ENCODE measurements at regions not wholly inside any gene's neighbourhood (a gene's known extent, or its start where the extent isn't known, plus 50 kb on each side); places are given as distances from the start of the nearest gene placed in this dataset.

DNA sequence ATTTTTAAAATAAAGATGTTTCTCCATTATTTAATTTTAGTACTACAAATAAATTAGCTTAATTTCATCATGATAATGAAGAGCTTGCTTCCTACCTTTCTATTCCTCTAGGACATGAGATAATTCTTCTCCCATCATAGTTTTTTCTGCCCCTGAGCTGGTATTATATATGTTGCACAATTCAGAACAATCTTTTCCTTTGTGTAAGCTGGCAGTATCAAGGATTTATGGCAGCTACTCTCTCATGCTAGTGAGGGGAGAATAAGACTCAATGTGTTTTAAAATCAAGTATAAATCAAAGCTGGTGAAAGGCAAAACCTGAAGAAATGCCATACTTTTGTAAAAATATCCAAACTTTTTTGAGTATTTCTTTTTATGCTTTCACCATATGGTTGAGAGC is 1405.3 kb downstream of the SI start:
- Histone ChIP-seq H3K9me3 (ENCODE audit: control extremely low read depth in 1 of 3, control insufficient read depth in 2 of 3, insufficient read depth in 1 of 3, low read length in 2 of 3) (peaks cover 0 to 4% (median 0%) of the 10 kb centered on the region in 3 donors), H3K4me2 (replicated peaks; ENCODE audit: low read depth, low read length, poor library complexity, severe bottlenecking) (no peak overlapping the region), H3K4me1 (ENCODE audit: control insufficient read depth in 2 of 2, insufficient read depth in 2 of 2, low read length in 2 of 2) (no peaks in the 10 kb centered on the region), H4K20me1 (ENCODE audit: control insufficient read depth, insufficient read depth, low read length, poor library complexity, severe bottlenecking) (no peaks in the 10 kb centered on the region), H3K9ac (ENCODE audit: low read length) (no peak overlapping the region), H3K36me3 (replicated peaks in 1 of 2; ENCODE audit: control extremely low read depth in 1 of 2, control insufficient read depth in 1 of 2, extremely low read depth in 1 of 2, insufficient read depth in 2 of 2, low read length in 1 of 2) (no peaks in the 10 kb centered on the region), H3K27ac (ENCODE audit: low read length in 2 of 2) (no peak overlapping the region), H3K4me3 (ENCODE audit: control extremely low read depth in 1 of 5, extremely low read depth in 1 of 5, insufficient read depth in 1 of 5, low read depth in 2 of 5, low read length in 4 of 5) (no peak overlapping the region), H3K79me2 (ENCODE audit: control insufficient read depth, insufficient read depth, low read length) (no peaks in the 10 kb centered on the region), H2AFZ (ENCODE audit: insufficient read depth, low read depth, low read length, poor library complexity, severe bottlenecking) (no peak overlapping the region), H3K27me3 (replicated peaks in 1 of 4; ENCODE audit: control extremely low read depth in 1 of 4, control insufficient read depth in 3 of 4, insufficient read depth in 4 of 4, low read length in 3 of 4) (no peaks in the 10 kb centered on the region)
- H3K4me3 Mint-ChIP-seq = no peak overlapping the region
- ChIA-PET CTCF (no interaction called here), POLR2A (no interaction called here)
- H3K27me3 Mint-ChIP-seq = no peaks in the 10 kb centered on the region
- intact Hi-C loops (cut with micrococcal nuclease) = no loop called here
- ATAC-seq (ENCODE audit: low read depth) = no peak
- H3K9me3 Mint-ChIP-seq (ENCODE audit: insufficient read depth) = peaks cover 5% of the 10 kb centered on the region
- DNase-seq = no peak
- H3K27ac Mint-ChIP-seq = no peak overlapping the region
- TF ChIP-seq EZH2 (IDR thresholded peaks at IDR 0.05; ENCODE audit: borderline replicate concordance, insufficient read depth, low read depth, low read length, poor library complexity, severe bottlenecking) = no peak
- TF ChIP-seq, protein P1, sequence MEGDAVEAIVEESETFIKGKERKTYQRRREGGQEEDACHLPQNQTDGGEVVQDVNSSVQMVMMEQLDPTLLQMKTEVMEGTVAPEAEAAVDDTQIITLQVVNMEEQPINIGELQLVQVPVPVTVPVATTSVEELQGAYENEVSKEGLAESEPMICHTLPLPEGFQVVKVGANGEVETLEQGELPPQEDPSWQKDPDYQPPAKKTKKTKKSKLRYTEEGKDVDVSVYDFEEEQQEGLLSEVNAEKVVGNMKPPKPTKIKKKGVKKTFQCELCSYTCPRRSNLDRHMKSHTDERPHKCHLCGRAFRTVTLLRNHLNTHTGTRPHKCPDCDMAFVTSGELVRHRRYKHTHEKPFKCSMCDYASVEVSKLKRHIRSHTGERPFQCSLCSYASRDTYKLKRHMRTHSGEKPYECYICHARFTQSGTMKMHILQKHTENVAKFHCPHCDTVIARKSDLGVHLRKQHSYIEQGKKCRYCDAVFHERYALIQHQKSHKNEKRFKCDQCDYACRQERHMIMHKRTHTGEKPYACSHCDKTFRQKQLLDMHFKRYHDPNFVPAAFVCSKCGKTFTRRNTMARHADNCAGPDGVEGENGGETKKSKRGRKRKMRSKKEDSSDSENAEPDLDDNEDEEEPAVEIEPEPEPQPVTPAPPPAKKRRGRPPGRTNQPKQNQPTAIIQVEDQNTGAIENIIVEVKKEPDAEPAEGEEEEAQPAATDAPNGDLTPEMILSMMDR (IDR thresholded peaks at IDR 0.05) = no peak
- no peaks in the 10 kb centered on the region for H3K4me1 Mint-ChIP-seq

DNA sequence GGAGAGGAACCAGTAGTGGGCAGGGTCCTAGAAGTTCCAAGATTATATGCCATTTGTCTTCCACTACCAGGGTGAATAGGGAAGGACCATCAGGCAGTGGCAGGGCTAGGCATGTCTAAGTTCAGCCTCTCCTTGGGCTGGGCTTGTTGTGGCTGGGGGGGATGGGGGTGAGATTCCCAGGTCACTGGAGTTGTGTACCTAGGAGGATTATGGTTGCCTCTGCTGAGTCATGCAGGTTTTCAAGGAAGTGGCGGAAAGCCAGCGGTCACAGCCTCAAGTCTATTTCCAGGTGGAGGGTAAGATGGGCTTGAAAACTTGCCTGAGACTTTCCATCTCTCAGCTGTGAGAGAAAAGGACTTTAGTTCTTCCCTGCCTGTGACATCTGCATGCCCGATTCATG is 1407.1 kb downstream of the SI start:
- Mint-ChIP-seq H3K4me3 (no peak overlapping the region), H3K27me3 (no peaks in the 10 kb centered on the region), H3K27ac (no peak overlapping the region), H3K4me1 (no peaks in the 10 kb centered on the region), H3K9me3 (ENCODE audit: insufficient read depth) (peaks cover 5% of the 10 kb centered on the region)
- POLR2A ChIA-PET = no interaction called here
- TF ChIP-seq, protein P1 (IDR thresholded peaks at IDR 0.05) = no peak
- no peak for TF ChIP-seq EZH2 (IDR thresholded peaks at IDR 0.05; ENCODE audit: borderline replicate concordance, insufficient read depth, low read depth, low read length, poor library complexity, severe bottlenecking)
- Histone ChIP-seq H3K27ac (ENCODE audit: low read length in 2 of 2) (no peak overlapping the region), H4K20me1 (ENCODE audit: control insufficient read depth, insufficient read depth, low read length, poor library complexity, severe bottlenecking) (no peaks in the 10 kb centered on the region), H3K36me3 (replicated peaks in 1 of 2; ENCODE audit: control extremely low read depth in 1 of 2, control insufficient read depth in 1 of 2, extremely low read depth in 1 of 2, insufficient read depth in 2 of 2, low read length in 1 of 2) (no peaks in the 10 kb centered on the region), H3K79me2 (ENCODE audit: control insufficient read depth, insufficient read depth, low read length) (no peaks in the 10 kb centered on the region), H3K9me3 (ENCODE audit: control extremely low read depth in 1 of 3, control insufficient read depth in 2 of 3, insufficient read depth in 1 of 3, low read length in 2 of 3) (peaks cover 0 to 4% (median 0%) of the 10 kb centered on the region in 3 donors), H2AFZ (ENCODE audit: insufficient read depth, low read depth, low read length, poor library complexity, severe bottlenecking) (no peak overlapping the region), H3K4me1 (ENCODE audit: control insufficient read depth in 2 of 2, insufficient read depth in 2 of 2, low read length in 2 of 2) (no peaks in the 10 kb centered on the region), H3K4me3 (ENCODE audit: control extremely low read depth in 1 of 5, extremely low read depth in 1 of 5, insufficient read depth in 1 of 5, low read depth in 2 of 5, low read length in 4 of 5) (no peak overlapping the region), H3K27me3 (replicated peaks in 1 of 4; ENCODE audit: control extremely low read depth in 1 of 4, control insufficient read depth in 3 of 4, insufficient read depth in 4 of 4, low read length in 3 of 4) (no peaks in the 10 kb centered on the region), H3K9ac (ENCODE audit: low read length) (no peak overlapping the region), H3K4me2 (replicated peaks; ENCODE audit: low read depth, low read length, poor library complexity, severe bottlenecking) (no peak overlapping the region)
- ATAC-seq (ENCODE audit: low read depth) (no peak), DNase-seq (no peak)
- intact Hi-C loops (cut with micrococcal nuclease) = no loop called here
- CTCF ChIA-PET = no interaction called here
- 93% methylated on average over 3 of the region's 3 CpGs for WGBS (ENCODE audit: insufficient coverage)

All from B cell (primary cell).